ENCODE measurements at regions not wholly inside any gene's neighbourhood (a gene's known extent, or its start where the extent isn't known, plus 50 kb on each side); places are given as distances from the start of the nearest gene placed in this dataset.

- DNase-seq: no peak
Observed at GRCh38 chr20:11624704-11625103, 293.0 kb upstream of the BTBD3 start.

- DNase-seq: no peak
Observed at GRCh38 chr20:11626551-11626950, 291.1 kb upstream of the BTBD3 start.

GRCh38 chr20:11642866-11643265, 274.8 kb upstream of the BTBD3 start:
- DNase-seq: no peak

GRCh38 chr20:11646359-11646758, 271.3 kb upstream of the BTBD3 start:
- no peak for DNase-seq

- no peak for DNase-seq
Observed at GRCh38 chr20:11650566-11650965, 267.1 kb upstream of the BTBD3 start.

- no peak for DNase-seq
Observed at GRCh38 chr20:11651138-11651537, 266.6 kb upstream of the BTBD3 start.

- no peak for DNase-seq
Observed at GRCh38 chr20:11651647-11652046, 266.0 kb upstream of the BTBD3 start.

- no peak for DNase-seq
Observed at GRCh38 chr20:11652128-11652527, 265.6 kb upstream of the BTBD3 start.

- no peak for DNase-seq
Observed at GRCh38 chr20:11654766-11655165, 262.9 kb upstream of the BTBD3 start.

- no peak for DNase-seq
Observed at GRCh38 chr20:11660673-11661072, 257.0 kb upstream of the BTBD3 start.

GRCh38 chr20:11671015-11671511, 246.6 kb upstream of the BTBD3 start:
- DNase-seq: no peak

- DNase-seq: no peak
Observed at GRCh38 chr20:11672959-11673358, 244.7 kb upstream of the BTBD3 start.

- no peak for DNase-seq
Observed at GRCh38 chr20:11675920-11676629, 241.6 kb upstream of the BTBD3 start.

- peak; percentile 15 for DNase-seq
Observed at GRCh38 chr20:11676630-11677287, 240.9 kb upstream of the BTBD3 start.

GRCh38 chr20:11677428-11677827, 240.3 kb upstream of the BTBD3 start:
- no peak for DNase-seq

GRCh38 chr20:11677836-11678235, 239.9 kb upstream of the BTBD3 start:
- DNase-seq: no peak

GRCh38 chr20:11682285-11682684, 235.4 kb upstream of the BTBD3 start:
- no peak for DNase-seq

- no peak for DNase-seq
Observed at GRCh38 chr20:11686195-11686594, 231.5 kb upstream of the BTBD3 start.

- DNase-seq: peak; percentile 69
Observed at GRCh38 chr20:11686820-11687543, 230.7 kb upstream of the BTBD3 start.

GRCh38 chr20:11687546-11688292, 230.0 kb upstream of the BTBD3 start:
- peak; percentile 9 for DNase-seq

GRCh38 chr20:11689262-11689661, 228.4 kb upstream of the BTBD3 start:
- DNase-seq: no peak

GRCh38 chr20:11691766-11692165, 225.9 kb upstream of the BTBD3 start:
- no peak for DNase-seq

GRCh38 chr20:11692567-11692966, 225.1 kb upstream of the BTBD3 start:
- DNase-seq: no peak

Measured in right kidney (tissue), 1 donor.